Left lung (tissue), 4 donors: ENCODE measurements at regions not wholly inside any gene's neighbourhood (a gene's known extent, or its start where the extent isn't known, plus 50 kb on each side); places are given as distances from the start of the nearest gene placed in this dataset.

Source experiments
- ATAC-seq: fragments of 200-7000 bp; cut with Tn5 transposase; one replicate; pipeline ENCODE4 v1.9.1; 2020; ENCODE audit warnings: moderate library complexity
- DNase-seq, 4 donors: peaks; one replicate each; pipeline ENCODE4 v3.0.0-alpha.2; 2013 to 2020
- H3K27ac ChIP-seq, 2 donors: fragments of 200-600 bp; sonication (generic) in 1 of 2; one replicate each; pipeline versions ENCODE4 v1.5.0 to v1.8.0; 2020 to 2021
- H3K27me3 ChIP-seq, 2 donors: fragments of 200-600 bp; sonication (generic) in 1 of 2; one replicate each; pipeline versions ENCODE4 v1.5.0 to v1.8.0; 2020 to 2021
- H3K36me3 ChIP-seq, 2 donors: fragments of 200-600 bp; sonication (generic) in 1 of 2; one replicate each; pipeline versions ENCODE4 v1.5.0 to v1.8.0; 2020 to 2021
- H3K4me1 ChIP-seq, 2 donors: fragments of 200-600 bp; one replicate each; pipeline ENCODE4 v1.8.0; 2021
- H3K4me3 ChIP-seq, 2 donors: fragments of 200-600 bp; sonication (generic) in 1 of 2; one replicate each; pipeline versions ENCODE4 v1.5.0 to v1.8.0; 2020 to 2021; ENCODE audit warnings: mild to moderate bottlenecking in 1 of 2
- H3K9me3 ChIP-seq, 2 donors: fragments of 200-600 bp; sonication (generic) in 1 of 2; one replicate each; pipeline versions ENCODE4 v1.5.0 to v1.8.0; 2020 to 2021
- intact Hi-C, 2 donors: fragments of 100-400 bp; cut with DNase I; formaldehyde crosslinking; loops; one replicate each; pipeline versions ENCODE4 v1.11.2 to v1.14.2; 2022
- TF ChIP-seq, protein P1 (sequence below), 2 donors: fragments of 200-600 bp; sonication (generic) in 1 of 2; IDR thresholded peaks; one replicate each; pipeline versions ENCODE4 v1.5.0 to v1.8.0; 2021; ENCODE audit warnings: antibody characterized with exemption in 2 of 2
- donor health status: DM: no; HTN: yes; CAD: no.
- donor health status: DM: no; HTN: no; CAD: no.

DNA sequence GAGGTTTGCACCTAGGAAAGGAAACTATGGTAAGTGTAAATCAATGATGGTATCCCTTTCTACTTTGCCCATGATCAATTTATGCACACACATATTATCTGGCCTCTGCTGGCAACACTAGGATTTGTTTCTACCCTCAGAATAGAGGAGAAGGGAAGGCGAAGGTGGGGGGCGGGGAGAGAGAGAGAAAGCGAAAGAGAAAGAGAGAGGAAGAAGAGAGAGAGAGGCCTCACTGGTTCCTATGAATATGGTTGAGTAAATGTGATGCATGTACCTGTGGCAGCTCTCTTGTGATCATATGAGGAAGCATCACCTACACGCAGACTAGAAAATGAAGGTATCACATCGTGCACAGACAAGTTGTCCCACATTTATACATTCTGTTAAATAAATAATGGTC lies 882.0 kb upstream of the SLITRK6 start:
- H3K27me3 ChIP-seq = no peaks in the 10 kb centered on the region
- no peak overlapping the region for H3K27ac ChIP-seq
- intact Hi-C loops = no loop called here
- ATAC-seq (no peak), DNase-seq (no peak)
- H3K36me3 ChIP-seq = no peaks in the 10 kb centered on the region
- no peaks in the 10 kb centered on the region for H3K4me1 ChIP-seq
- H3K4me3 ChIP-seq = no peak overlapping the region
- no peaks in the 10 kb centered on the region for H3K9me3 ChIP-seq
- TF ChIP-seq, protein P1, sequence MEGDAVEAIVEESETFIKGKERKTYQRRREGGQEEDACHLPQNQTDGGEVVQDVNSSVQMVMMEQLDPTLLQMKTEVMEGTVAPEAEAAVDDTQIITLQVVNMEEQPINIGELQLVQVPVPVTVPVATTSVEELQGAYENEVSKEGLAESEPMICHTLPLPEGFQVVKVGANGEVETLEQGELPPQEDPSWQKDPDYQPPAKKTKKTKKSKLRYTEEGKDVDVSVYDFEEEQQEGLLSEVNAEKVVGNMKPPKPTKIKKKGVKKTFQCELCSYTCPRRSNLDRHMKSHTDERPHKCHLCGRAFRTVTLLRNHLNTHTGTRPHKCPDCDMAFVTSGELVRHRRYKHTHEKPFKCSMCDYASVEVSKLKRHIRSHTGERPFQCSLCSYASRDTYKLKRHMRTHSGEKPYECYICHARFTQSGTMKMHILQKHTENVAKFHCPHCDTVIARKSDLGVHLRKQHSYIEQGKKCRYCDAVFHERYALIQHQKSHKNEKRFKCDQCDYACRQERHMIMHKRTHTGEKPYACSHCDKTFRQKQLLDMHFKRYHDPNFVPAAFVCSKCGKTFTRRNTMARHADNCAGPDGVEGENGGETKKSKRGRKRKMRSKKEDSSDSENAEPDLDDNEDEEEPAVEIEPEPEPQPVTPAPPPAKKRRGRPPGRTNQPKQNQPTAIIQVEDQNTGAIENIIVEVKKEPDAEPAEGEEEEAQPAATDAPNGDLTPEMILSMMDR (IDR thresholded peaks at IDR 0.05) = no peak

DNA sequence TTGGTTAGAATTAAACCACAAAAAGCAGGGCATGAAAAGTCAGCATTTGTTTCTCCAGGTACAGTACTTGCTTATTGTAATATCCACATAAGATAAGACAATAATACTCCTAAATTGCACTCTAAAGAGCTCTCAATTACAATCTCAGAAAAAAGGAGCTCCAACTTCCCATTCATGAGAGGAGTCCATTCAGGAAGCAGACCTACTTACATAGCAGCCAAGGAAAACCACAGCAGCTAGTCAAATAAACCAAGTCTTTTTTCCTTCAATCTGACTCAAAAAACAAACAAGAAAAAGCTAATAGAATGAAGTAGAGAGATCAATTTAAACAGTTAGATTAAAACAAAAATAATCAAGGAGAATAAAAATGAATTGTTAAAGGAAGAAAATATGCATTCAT lies 885.2 kb upstream of the SLITRK6 start:
- no peaks in the 10 kb centered on the region for H3K27me3 ChIP-seq
- TF ChIP-seq, protein P1 (IDR thresholded peaks at IDR 0.05) = no peak
- no peaks in the 10 kb centered on the region for H3K9me3 ChIP-seq
- intact Hi-C loops = no loop called here
- DNase-seq = no peak
- no peak overlapping the region for H3K27ac ChIP-seq
- no peak overlapping the region for H3K4me3 ChIP-seq
- no peaks in the 10 kb centered on the region for H3K4me1 ChIP-seq
- H3K36me3 ChIP-seq = no peaks in the 10 kb centered on the region
- ATAC-seq = no peak

DNA sequence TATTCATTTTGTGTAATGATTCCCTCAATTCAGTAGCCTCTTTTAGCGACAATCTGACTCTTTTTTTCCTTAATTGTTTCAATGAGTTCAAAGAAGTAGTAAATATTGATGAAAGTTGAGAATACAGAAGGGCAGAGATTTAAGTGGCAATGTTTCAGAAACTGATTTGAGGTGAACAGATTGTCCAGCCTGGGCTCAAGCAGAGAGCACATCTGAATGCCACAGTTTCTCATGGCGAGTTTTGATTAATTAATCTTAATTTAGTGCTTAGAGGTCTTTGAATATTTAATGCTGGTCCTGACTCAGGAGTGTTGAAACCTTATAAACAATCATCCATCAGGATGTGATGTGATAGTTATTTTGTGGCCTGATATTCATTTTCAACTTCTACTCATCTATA lies 890.7 kb upstream of the SLITRK6 start:
- Histone ChIP-seq H3K27me3 (no peaks in the 10 kb centered on the region), H3K36me3 (no peaks in the 10 kb centered on the region), H3K27ac (no peak overlapping the region), H3K4me3 (no peak overlapping the region), H3K4me1 (no peaks in the 10 kb centered on the region), H3K9me3 (no peaks in the 10 kb centered on the region)
- intact Hi-C loops = no loop called here
- DNase-seq (no peak), ATAC-seq (no peak)
- TF ChIP-seq, protein P1 (IDR thresholded peaks at IDR 0.05) = no peak

DNA sequence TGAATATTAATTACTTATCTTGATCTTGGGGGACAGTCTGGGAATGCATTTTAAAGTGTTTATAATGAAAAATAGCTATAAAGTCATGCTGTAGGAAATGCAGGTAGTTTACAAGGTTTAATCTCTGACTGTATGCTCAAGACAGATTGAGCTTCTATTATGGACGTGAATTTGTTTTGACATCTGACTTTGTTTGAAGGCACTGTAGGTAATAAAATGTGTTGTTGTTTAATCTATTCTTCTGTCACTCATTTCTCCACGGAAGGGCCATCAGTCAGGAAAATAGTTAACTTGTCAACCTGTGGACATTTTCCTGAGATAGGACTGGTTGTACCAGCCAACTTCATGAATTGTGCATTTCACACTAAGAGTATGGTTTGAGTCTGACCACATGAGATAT lies 893.1 kb upstream of the SLITRK6 start:
- DNase-seq = no peak
- Histone ChIP-seq H3K27ac (no peak overlapping the region), H3K27me3 (no peaks in the 10 kb centered on the region), H3K9me3 (no peaks in the 10 kb centered on the region), H3K4me1 (no peaks in the 10 kb centered on the region), H3K4me3 (no peak overlapping the region), H3K36me3 (no peaks in the 10 kb centered on the region)
- TF ChIP-seq, protein P1 (IDR thresholded peaks at IDR 0.05) = no peak
- intact Hi-C loops = no loop called here
- ATAC-seq = no peak

DNA sequence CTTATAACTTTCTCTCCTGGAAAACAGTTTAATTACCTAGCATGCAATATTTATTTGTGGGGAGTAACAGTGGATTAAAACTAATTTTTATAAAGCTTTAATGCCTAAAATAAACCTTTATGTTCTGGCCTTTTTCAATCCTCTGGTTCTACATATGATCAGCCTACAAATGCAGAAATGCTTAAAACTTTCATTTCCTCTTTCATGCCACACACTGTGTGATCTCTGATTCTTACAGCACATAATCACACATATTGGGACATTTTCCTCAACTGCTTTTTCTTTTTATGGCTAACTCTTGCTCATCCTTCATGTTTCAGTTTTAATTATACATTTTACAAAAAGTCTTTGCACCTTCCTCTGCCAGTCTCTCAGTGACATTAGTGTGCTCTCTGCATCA lies 910.8 kb upstream of the SLITRK6 start:
- Histone ChIP-seq H3K27ac (no peak overlapping the region), H3K9me3 (peaks cover 0 to 7% of the 10 kb centered on the region in 2 donors)
- intact Hi-C loops = no loop called here

More for the DNA sequence above, 910.8 kb upstream of the SLITRK6 start:
- Histone ChIP-seq H3K36me3 (no peaks in the 10 kb centered on the region), H3K4me1 (no peaks in the 10 kb centered on the region), H3K4me3 (no peak overlapping the region), H3K27me3 (no peaks in the 10 kb centered on the region)
- no peak for DNase-seq
- TF ChIP-seq, protein P1 (IDR thresholded peaks at IDR 0.05) = no peak
- no peak for ATAC-seq
